ENCODE measurements at regions not wholly inside any gene's neighbourhood (a gene's known extent, or its start where the extent isn't known, plus 50 kb on each side); places are given as distances from the start of the nearest gene placed in this dataset.

GRCh38 chr18:23357996-23358594 is 95.0 kb upstream of the RIOK3 start:
- Mint-ChIP-seq H3K4me3 (no peak overlapping the region), H3K27me3 (no peaks in the 10 kb centered on the region), H3K4me1 (peaks cover 14% of the 10 kb centered on the region), H3K9me3 (peaks cover 3% of the 10 kb centered on the region), H3K27ac (peak overlapping the region; percentile 26), H3K36me3 (peaks cover 20% of the 10 kb centered on the region)
- no peak for DNase-seq

DNA sequence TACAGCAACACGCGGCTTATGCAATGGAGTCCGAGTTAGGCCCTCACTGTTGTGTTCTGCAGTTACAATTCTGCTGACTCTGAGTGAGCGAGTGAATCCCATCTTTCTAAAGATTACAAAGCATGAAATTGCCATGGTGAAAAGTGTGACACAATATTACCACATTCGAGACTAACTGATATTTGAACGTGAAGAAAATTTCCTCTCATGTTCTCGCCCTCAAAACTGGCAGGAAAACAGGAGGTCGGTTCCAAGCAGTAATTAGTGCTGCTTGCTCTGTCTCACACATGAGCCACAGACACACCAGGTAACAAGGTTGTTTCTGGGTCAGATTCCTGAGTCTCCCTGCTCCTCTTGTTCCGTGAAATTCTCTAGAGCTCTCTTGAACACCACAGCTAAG is 93.7 kb upstream of the RIOK3 start:
- Mint-ChIP-seq H3K9me3 (peaks cover 3% of the 10 kb centered on the region), H3K4me3 (no peak overlapping the region), H3K36me3 (peaks cover 16% of the 10 kb centered on the region), H3K27ac (no peak overlapping the region), H3K27me3 (no peaks in the 10 kb centered on the region), H3K4me1 (peaks cover 14% of the 10 kb centered on the region)
- DNase-seq = no peak

GRCh38 chr18:23363865-23364570 is 89.1 kb upstream of the RIOK3 start:
- Mint-ChIP-seq H3K4me1 (peaks cover 5% of the 10 kb centered on the region), H3K27ac (no peak overlapping the region), H3K27me3 (no peaks in the 10 kb centered on the region), H3K9me3 (peaks cover 3% of the 10 kb centered on the region), H3K36me3 (peaks cover 5% of the 10 kb centered on the region), H3K4me3 (no peak overlapping the region)
- DNase-seq = no peak

DNA sequence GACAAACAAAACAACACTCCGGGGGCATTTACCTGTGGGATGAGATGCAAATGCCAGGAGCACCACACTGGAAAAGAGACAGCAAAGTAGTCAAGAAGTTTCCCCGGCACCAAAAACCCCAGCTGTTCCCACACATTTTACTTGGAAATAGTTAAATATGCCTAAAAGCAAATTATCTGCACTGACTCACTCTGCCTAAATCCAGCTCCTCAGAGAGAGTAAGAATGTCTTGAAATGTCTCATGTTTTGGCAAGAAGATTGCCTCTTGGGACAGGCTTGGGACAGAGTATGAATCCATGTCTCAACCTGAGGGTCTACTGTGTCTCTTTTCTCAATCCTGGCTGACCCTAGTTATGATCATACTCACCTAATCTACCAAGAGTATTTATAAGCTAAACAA is 87.5 kb upstream of the RIOK3 start:
- no peak overlapping the region for H3K27ac Mint-ChIP-seq
- H3K9me3 Mint-ChIP-seq = no peaks in the 10 kb centered on the region
- H3K27me3 Mint-ChIP-seq = no peaks in the 10 kb centered on the region
- no peak for DNase-seq
- no peaks in the 10 kb centered on the region for H3K36me3 Mint-ChIP-seq
- no peak overlapping the region for H3K4me3 Mint-ChIP-seq
- H3K4me1 Mint-ChIP-seq = no peaks in the 10 kb centered on the region

GRCh38 chr18:23369266-23369665 is 83.8 kb upstream of the RIOK3 start:
- Mint-ChIP-seq H3K9me3 (no peaks in the 10 kb centered on the region), H3K4me3 (no peak overlapping the region), H3K36me3 (no peaks in the 10 kb centered on the region), H3K27ac (no peak overlapping the region), H3K4me1 (no peaks in the 10 kb centered on the region), H3K27me3 (no peaks in the 10 kb centered on the region)
- no peak for DNase-seq

DNA sequence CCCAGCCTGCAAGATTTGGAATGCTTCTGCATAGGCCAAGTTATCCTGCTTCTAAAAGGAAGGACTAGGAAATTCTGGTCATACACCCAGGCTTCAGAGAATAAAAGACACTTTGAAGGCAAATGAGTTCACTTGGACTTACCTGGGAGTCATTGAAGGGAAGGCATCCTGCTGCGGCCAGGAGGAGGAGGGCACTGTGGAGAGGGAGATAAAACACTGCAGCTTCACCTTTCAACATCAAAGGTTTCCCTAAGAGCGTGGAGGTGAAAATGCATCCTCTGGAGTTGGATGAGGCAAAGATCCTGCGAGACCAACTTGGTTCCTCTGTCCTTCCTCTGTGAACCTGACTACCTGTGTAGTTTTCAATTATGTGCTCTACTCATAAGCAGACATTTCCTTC is 79.5 kb upstream of the RIOK3 start:
- H3K4me3 Mint-ChIP-seq = no peak overlapping the region
- no peaks in the 10 kb centered on the region for H3K27me3 Mint-ChIP-seq
- H3K4me1 Mint-ChIP-seq = peaks cover 13% of the 10 kb centered on the region
- no peaks in the 10 kb centered on the region for H3K36me3 Mint-ChIP-seq
- DNase-seq = no peak
- H3K27ac Mint-ChIP-seq = no peak overlapping the region
- H3K9me3 Mint-ChIP-seq = no peaks in the 10 kb centered on the region

DNA sequence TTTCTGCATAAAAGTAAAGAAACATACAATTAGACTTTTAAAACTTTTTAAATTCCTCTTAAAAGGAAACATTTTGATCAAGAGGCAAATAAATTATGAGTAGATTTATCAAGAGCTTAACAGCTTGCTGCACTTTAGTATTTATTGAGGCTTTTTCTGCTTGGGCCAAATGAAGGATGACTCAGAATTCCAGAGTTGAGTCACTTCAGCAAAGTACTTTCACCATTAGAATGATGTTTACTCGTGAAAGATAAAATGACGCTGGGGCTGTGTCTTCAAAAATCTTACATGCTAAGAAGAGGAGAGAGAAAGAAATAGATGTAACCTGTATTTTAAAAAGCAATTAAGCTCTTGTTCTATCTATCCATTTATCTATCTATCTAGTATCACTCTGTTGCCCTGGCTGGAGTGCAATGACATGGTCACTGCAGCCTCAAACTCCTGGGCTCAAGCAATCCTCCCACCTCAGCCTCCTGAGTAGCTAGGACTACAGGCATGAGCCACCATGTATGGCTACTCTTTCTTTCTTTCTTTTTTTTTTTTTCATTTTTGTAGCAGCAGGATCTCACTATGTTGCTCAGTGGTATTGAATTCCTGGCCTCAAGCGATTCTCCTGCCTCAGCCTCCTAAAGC is 75.3 kb upstream of the RIOK3 start:
- Mint-ChIP-seq H3K27ac (no peak overlapping the region), H3K36me3 (peaks cover 3% of the 10 kb centered on the region), H3K9me3 (no peaks in the 10 kb centered on the region), H3K4me1 (peaks cover 16% of the 10 kb centered on the region), H3K27me3 (no peaks in the 10 kb centered on the region), H3K4me3 (no peak overlapping the region)
- no peak for DNase-seq

GRCh38 chr18:23378302-23378686 is 74.8 kb upstream of the RIOK3 start:
- Mint-ChIP-seq H3K36me3 (peaks cover 4% of the 10 kb centered on the region), H3K27ac (no peak overlapping the region), H3K27me3 (no peaks in the 10 kb centered on the region), H3K4me1 (peaks cover 16% of the 10 kb centered on the region), H3K4me3 (no peak overlapping the region), H3K9me3 (no peaks in the 10 kb centered on the region)
- no peak for DNase-seq

- Mint-ChIP-seq H3K27ac (no peak overlapping the region), H3K36me3 (peaks cover 10% of the 10 kb centered on the region), H3K27me3 (no peaks in the 10 kb centered on the region), H3K4me1 (peaks cover 19% of the 10 kb centered on the region), H3K9me3 (no peaks in the 10 kb centered on the region), H3K4me3 (no peak overlapping the region)
- DNase-seq = no peak
Measured at GRCh38 chr18:23380001-23380550, 73.0 kb upstream of the RIOK3 start.

GRCh38 chr18:23380817-23381216 is 72.3 kb upstream of the RIOK3 start:
- H3K27ac Mint-ChIP-seq = no peak overlapping the region
- H3K4me1 Mint-ChIP-seq = peaks cover 24% of the 10 kb centered on the region
- no peaks in the 10 kb centered on the region for H3K27me3 Mint-ChIP-seq
- H3K9me3 Mint-ChIP-seq = no peaks in the 10 kb centered on the region
- H3K36me3 Mint-ChIP-seq = peaks cover 10% of the 10 kb centered on the region
- no peak for DNase-seq
- no peak overlapping the region for H3K4me3 Mint-ChIP-seq

DNA sequence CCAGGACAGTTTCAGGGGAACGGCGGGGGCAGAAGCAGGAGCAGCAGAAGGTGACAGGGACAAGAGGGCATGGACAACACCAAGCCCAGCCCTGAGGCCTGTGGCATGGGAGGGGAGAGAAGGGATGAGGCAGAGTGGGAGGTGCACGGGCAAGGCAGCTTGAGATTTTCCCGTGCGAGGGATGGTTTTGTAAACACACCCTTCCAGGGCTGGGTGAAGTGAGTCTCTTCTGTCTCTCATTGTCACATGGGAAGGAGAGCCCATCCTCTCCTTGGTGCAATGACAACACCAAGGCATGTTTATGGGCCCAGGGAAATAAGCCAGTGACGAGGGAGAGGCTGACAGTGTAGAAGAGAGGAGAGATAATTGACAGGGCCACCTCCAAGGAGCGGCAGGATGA is 69.6 kb upstream of the RIOK3 start:
- H3K9me3 Mint-ChIP-seq = no peaks in the 10 kb centered on the region
- peaks cover 10% of the 10 kb centered on the region for H3K36me3 Mint-ChIP-seq
- no peak for DNase-seq
- no peak overlapping the region for H3K4me3 Mint-ChIP-seq
- no peaks in the 10 kb centered on the region for H3K27me3 Mint-ChIP-seq
- H3K27ac Mint-ChIP-seq = no peak overlapping the region
- H3K4me1 Mint-ChIP-seq = peaks cover 12% of the 10 kb centered on the region

DNA sequence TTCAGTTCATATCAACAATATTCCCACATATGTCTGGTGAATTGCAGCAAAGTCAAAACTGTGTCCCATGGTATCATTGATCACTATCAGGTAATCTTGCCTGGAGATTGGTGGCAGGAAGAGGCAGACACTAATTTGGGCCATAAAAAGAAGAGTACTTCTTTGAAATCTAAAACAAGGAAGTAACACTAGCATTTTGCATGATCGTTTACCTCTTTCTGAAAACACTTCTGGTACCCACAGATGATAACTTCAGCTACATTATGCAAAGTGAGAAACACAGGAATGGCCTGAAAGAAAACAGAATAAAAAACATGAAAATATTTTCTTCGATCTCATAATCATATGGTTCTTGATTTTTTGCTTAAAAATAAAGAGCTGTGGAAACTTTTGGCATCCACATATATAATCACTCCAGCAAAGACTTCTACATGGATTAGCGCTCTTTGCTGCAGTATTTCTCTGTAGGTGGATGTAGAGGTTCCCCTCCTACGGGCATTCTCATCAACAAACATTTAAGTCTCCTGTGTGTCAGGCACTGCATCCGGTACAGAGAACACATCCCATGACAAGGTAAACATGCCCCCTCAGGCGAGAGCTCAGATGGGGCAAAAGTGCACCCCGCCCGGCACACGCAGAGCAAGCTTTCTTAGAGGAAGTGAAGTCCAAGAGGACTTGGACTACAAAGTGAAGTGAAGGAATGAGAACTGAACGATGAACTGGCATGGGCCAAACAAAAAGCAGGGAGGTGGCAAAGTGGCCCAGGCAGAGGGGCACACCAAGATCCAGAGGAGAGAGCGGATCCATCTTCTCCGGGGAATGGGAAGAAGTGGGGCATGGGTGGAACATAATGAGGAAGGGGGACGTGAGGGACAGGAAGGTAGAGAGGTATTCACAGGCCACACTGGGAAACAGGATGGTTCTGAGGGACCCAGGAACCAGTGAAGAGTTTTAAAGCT is 68.0 kb upstream of the RIOK3 start:
- Mint-ChIP-seq H3K9me3 (no peaks in the 10 kb centered on the region), H3K27me3 (no peaks in the 10 kb centered on the region), H3K4me1 (peaks cover 9% of the 10 kb centered on the region), H3K36me3 (peaks cover 17% of the 10 kb centered on the region), H3K27ac (no peak overlapping the region), H3K4me3 (no peak overlapping the region)
- DNase-seq = no peak

DNA sequence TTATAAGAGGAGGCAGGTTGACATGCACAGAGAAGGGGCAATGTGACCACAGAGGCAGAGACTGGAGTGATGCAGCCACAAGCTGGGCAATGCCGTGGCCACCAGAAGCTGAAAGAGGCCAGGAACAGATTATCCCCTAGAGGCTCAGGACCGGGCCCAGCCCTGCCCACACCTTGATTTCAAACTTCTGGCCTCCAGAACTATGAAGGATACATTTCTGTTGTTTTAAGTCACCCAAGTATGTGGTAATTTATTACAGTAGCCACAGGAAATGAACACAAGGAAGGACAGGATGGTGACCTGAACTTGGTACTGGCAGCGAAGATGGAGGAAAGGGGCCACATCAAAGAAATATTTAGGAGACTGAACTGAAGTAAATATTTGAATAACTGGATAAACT is 66.8 kb upstream of the RIOK3 start:
- DNase-seq = no peak
- Mint-ChIP-seq H3K9me3 (no peaks in the 10 kb centered on the region), H3K4me3 (no peak overlapping the region), H3K4me1 (peaks cover 9% of the 10 kb centered on the region), H3K27ac (no peak overlapping the region), H3K27me3 (no peaks in the 10 kb centered on the region), H3K36me3 (peaks cover 19% of the 10 kb centered on the region)

GRCh38 chr18:23387265-23387664 is 65.8 kb upstream of the RIOK3 start:
- Mint-ChIP-seq H3K4me1 (peaks cover 9% of the 10 kb centered on the region), H3K27ac (no peak overlapping the region), H3K4me3 (no peak overlapping the region), H3K36me3 (peaks cover 16% of the 10 kb centered on the region), H3K27me3 (no peaks in the 10 kb centered on the region), H3K9me3 (no peaks in the 10 kb centered on the region)
- no peak for DNase-seq

GRCh38 chr18:23388357-23388756 is 64.7 kb upstream of the RIOK3 start:
- Mint-ChIP-seq H3K36me3 (peaks cover 14% of the 10 kb centered on the region), H3K9me3 (no peaks in the 10 kb centered on the region), H3K27ac (no peak overlapping the region), H3K4me3 (no peak overlapping the region), H3K4me1 (peaks cover 9% of the 10 kb centered on the region), H3K27me3 (no peaks in the 10 kb centered on the region)
- no peak for DNase-seq

All from activated naive CD8-positive, alpha-beta T cell treated with anti-CD3 and anti-CD28 coated beads for 36 hours (primary cell).